Activated naive CD8-positive, alpha-beta T cell treated with anti-CD3 and anti-CD28 coated beads for 36 hours (primary cell): ENCODE measurements at regions not wholly inside any gene's neighbourhood (a gene's known extent, or its start where the extent isn't known, plus 50 kb on each side); places are given as distances from the start of the nearest gene placed in this dataset.

ENCODE experiments used
- DNase-seq: peaks from one replicate; pipeline ENCODE4 v3.0.0; 2021
- H3K27ac Mint-ChIP-seq: one replicate; pipeline ENCODE4 v1.8.0; 2022; ENCODE audit warnings: mild to moderate bottlenecking, moderate library complexity, mixed read lengths
- H3K27me3 Mint-ChIP-seq: one replicate; pipeline ENCODE4 v1.8.0; 2022; ENCODE audit warnings: mild to moderate bottlenecking, mixed read lengths
- H3K36me3 Mint-ChIP-seq: one replicate; pipeline ENCODE4 v1.8.0; 2021; ENCODE audit warnings: mild to moderate bottlenecking, mixed read lengths
- H3K4me1 Mint-ChIP-seq: one replicate; pipeline ENCODE4 v1.8.0; 2021; ENCODE audit warnings: mixed read lengths
- H3K4me3 Mint-ChIP-seq: one replicate; pipeline ENCODE4 v1.8.0; 2022; ENCODE audit warnings: mild to moderate bottlenecking, moderate library complexity, mixed read lengths
- H3K9me3 Mint-ChIP-seq: one replicate; pipeline ENCODE4 v1.8.0; 2022; ENCODE audit warnings: mixed read lengths

- no peak for DNase-seq
- Mint-ChIP-seq H3K9me3 (no peaks in the 10 kb centered on the region), H3K27ac (no peak overlapping the region)
These were observed 61.4 kb upstream of the TARBP1 start for GRCh38 chr1:234540404-234540762.

GRCh38 chr1:234539666-234540403, 60.9 kb upstream of the TARBP1 start:
- H3K36me3 Mint-ChIP-seq: no peaks in the 10 kb centered on the region
- no peaks in the 10 kb centered on the region for H3K27me3 Mint-ChIP-seq
- H3K4me3 Mint-ChIP-seq: no peak overlapping the region
- peaks cover 17% of the 10 kb centered on the region for H3K4me1 Mint-ChIP-seq
- H3K27ac Mint-ChIP-seq: no peak overlapping the region
- DNase-seq: no peak
- no peaks in the 10 kb centered on the region for H3K9me3 Mint-ChIP-seq

More at GRCh38 chr1:234540404-234540762, 61.4 kb upstream of the TARBP1 start:
- Mint-ChIP-seq H3K36me3 (no peaks in the 10 kb centered on the region), H3K4me3 (no peak overlapping the region), H3K4me1 (peaks cover 23% of the 10 kb centered on the region), H3K27me3 (no peaks in the 10 kb centered on the region)

DNA sequence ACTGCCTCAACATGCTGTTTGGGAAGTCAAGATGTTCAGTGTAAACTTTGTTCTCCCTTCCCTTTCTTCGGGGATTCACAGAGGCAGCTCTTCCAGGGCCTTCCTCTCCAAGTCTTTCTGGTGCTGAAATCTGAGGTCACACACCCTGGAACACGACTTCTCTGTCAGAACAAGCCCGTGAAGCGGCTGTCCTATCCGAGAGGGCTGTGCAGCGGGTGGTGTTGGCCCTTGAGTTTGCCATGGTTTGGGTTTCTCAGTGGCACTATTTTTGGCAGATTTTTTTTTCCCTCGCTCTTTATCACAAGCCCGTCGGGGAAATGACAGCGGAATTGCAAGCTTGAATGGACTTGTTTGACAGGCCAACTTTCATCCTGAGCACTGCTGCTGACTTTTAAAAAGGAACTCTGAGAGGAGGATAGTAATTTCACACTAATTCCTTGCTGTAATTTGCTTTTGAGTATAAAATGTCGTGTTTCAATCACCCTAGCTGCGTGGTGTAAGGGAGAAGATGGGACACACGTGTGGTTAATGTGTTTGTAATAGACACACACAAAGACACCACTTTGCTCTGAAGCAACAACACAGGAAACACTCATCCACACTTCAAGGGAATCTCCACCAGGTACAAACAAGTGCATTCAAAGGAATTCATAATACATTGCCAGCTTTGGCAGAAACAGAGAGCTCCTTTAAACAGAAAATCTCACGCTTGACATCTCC, 60.1 kb upstream of the TARBP1 start:
- no peak for DNase-seq
- peaks cover 10% of the 10 kb centered on the region for H3K4me1 Mint-ChIP-seq
- H3K36me3 Mint-ChIP-seq: no peaks in the 10 kb centered on the region
- no peak overlapping the region for H3K27ac Mint-ChIP-seq
- no peak overlapping the region for H3K4me3 Mint-ChIP-seq
- H3K9me3 Mint-ChIP-seq: no peaks in the 10 kb centered on the region
- no peaks in the 10 kb centered on the region for H3K27me3 Mint-ChIP-seq

DNA sequence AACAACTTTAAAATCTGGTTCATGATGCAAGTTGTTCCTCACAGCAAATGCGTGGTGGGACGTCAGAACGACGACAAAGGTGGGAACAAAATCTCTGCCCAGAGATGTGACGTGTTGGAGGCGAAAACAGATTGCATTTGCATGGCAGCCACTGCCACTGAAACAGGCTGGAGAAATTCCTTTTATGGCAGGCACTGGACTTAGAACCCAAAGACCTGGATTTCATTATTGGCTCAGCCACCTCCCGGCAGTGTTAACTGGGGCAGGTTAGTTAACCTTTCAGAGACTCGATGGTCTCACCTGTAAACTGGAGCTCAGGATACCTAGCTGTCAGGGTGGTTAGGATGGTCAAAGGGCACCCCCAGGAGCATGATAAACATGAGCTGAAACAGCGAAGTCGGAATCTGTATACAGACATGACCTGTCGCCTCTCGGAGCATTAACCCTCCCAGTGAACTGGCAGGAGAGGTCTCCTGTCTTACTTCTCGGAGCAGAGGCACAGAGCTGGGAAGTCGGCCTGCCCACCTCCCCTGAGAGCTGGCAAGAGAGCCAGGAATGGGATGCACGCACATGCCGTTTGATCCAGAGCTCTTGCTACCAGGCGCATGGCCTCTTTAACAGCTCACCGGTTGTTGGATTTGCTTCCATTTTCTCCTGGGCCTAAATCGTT, 59.2 kb upstream of the TARBP1 start:
- Mint-ChIP-seq H3K9me3 (no peaks in the 10 kb centered on the region), H3K4me3 (no peak overlapping the region), H3K27me3 (no peaks in the 10 kb centered on the region), H3K27ac (no peak overlapping the region), H3K4me1 (peaks cover 1% of the 10 kb centered on the region), H3K36me3 (no peaks in the 10 kb centered on the region)
- no peak for DNase-seq

GRCh38 chr1:234537236-234537635, 58.3 kb upstream of the TARBP1 start:
- Mint-ChIP-seq H3K27me3 (no peaks in the 10 kb centered on the region), H3K4me1 (peaks cover 1% of the 10 kb centered on the region), H3K4me3 (no peak overlapping the region), H3K27ac (no peak overlapping the region), H3K36me3 (no peaks in the 10 kb centered on the region), H3K9me3 (no peaks in the 10 kb centered on the region)
- no peak for DNase-seq

DNA sequence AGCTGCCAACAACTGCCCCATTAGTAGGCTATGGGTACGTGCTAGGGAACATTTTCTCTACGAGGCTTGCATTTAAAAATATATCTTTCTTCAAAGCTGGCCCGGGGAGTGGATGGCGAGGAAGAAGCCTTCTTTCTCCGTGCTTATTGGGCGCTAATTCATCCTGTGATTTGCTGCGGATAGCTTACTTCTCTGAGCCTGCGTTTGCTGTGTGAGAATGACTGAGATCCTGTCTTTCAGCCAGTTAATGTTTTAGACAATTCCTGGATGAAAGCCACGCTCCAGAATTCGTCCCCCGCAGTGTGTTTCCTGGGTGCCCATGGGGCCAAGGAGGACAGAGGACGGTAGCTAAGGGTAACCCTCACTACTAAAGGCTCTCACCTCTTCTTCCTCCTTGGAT, 57.8 kb upstream of the TARBP1 start:
- Mint-ChIP-seq H3K9me3 (no peaks in the 10 kb centered on the region), H3K36me3 (no peaks in the 10 kb centered on the region), H3K4me3 (no peak overlapping the region), H3K4me1 (peaks cover 1% of the 10 kb centered on the region), H3K27me3 (no peaks in the 10 kb centered on the region), H3K27ac (no peak overlapping the region)
- no peak for DNase-seq

DNA sequence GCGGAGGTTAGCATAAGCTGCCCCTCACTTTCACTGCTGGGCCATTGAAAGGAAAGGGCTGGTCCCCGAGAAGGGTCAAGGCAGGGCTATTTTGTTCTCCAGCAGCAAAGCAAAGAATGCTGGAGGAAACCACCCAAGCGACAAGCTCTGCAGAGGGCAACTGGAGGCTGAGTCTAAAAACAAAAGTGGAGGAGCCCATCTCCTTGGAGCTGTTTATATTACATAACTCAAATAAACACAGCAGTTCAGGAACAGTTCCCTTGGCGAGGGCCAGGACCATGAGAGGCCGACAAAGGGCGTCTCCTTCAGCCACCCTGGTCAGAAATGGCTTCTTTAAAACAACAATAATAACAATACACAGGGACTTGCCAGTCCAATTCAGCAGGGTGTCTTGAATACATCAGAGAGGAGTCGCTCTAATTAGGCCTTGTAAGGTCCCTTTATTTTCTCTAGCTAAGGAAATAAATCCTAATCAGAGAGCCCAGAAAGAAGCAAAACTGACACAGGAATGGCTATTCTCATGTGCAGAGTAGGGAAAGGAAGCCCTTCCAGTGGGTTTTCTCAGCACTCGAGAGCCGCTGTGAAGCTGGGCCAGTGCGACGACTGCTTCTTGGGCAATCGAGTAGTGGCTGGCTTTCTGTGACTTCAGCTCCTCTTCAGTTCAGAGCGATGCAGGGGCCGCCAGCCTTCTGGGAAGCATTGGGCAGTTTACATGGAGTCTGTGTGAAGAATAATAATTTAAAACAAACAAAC, 57.0 kb upstream of the TARBP1 start:
- Mint-ChIP-seq H3K27ac (no peak overlapping the region), H3K27me3 (no peaks in the 10 kb centered on the region), H3K4me1 (peaks cover 1% of the 10 kb centered on the region), H3K9me3 (no peaks in the 10 kb centered on the region), H3K36me3 (no peaks in the 10 kb centered on the region), H3K4me3 (no peak overlapping the region)
- no peak for DNase-seq

GRCh38 chr1:234535218-234535617, 56.2 kb upstream of the TARBP1 start:
- no peaks in the 10 kb centered on the region for H3K27me3 Mint-ChIP-seq
- no peak overlapping the region for H3K4me3 Mint-ChIP-seq
- H3K4me1 Mint-ChIP-seq: peaks cover 1% of the 10 kb centered on the region
- H3K9me3 Mint-ChIP-seq: no peaks in the 10 kb centered on the region
- H3K36me3 Mint-ChIP-seq: no peaks in the 10 kb centered on the region
- H3K27ac Mint-ChIP-seq: no peak overlapping the region
- DNase-seq: no peak

DNA sequence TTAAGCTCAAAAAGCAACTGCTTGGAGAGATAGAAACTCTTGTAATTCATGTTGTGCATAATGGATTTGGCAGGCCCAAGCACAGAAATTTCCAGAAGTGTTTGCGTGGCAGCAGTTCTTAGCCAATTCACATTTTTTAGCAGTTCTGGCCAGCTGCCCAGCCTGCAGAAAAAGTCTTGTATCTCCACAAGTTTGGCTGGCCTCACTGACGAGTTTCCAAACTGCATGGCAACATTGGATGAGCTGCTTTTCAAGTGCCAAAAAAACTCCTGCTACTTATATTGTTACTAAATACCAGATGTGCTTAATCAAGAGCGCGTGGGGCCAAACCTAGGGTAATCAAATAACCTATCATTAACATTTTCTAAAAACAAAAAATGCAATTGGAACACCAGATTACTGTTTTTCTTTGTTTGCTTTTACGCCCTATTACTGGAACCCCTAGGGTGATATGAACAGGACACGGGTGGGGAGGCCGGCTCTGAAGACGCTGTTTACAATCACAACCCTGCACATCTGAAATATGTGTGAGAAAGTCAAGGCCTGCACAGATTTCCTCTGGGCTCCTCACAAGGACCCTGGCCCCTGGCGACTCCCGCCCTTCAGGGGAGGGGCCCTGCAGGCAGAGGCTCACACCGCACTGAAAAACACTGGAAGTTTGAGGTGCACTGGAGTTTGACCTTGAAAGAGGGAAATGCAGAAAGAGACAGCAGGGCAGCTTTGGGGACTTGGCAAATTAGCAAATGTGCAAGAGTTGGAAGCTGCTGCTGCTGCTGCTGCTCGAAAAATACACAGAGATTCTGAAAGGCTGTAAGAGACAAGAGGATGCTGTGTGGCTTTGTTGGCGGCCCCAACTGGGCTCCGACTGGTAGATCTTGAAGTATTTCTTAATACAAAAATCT, 55.2 kb upstream of the TARBP1 start:
- Mint-ChIP-seq H3K27ac (no peak overlapping the region), H3K27me3 (no peaks in the 10 kb centered on the region), H3K9me3 (no peaks in the 10 kb centered on the region), H3K36me3 (no peaks in the 10 kb centered on the region), H3K4me1 (peaks cover 11% of the 10 kb centered on the region), H3K4me3 (no peak overlapping the region)
- no peak for DNase-seq

- H3K36me3 Mint-ChIP-seq: no peaks in the 10 kb centered on the region
- H3K4me3 Mint-ChIP-seq: no peak overlapping the region
- DNase-seq: no peak
- H3K27me3 Mint-ChIP-seq: peaks cover 3% of the 10 kb centered on the region
- H3K4me1 Mint-ChIP-seq: peaks cover 17% of the 10 kb centered on the region
- no peaks in the 10 kb centered on the region for H3K9me3 Mint-ChIP-seq
- no peak overlapping the region for H3K27ac Mint-ChIP-seq
These were observed 54.3 kb upstream of the TARBP1 start for GRCh38 chr1:234533034-234533891.

- no peak for DNase-seq
- peaks cover 17% of the 10 kb centered on the region for H3K4me1 Mint-ChIP-seq
- H3K27me3 Mint-ChIP-seq: peaks cover 3% of the 10 kb centered on the region
- H3K27ac Mint-ChIP-seq: no peak overlapping the region
- no peak overlapping the region for H3K4me3 Mint-ChIP-seq
- H3K9me3 Mint-ChIP-seq: no peaks in the 10 kb centered on the region
- no peaks in the 10 kb centered on the region for H3K36me3 Mint-ChIP-seq
These were observed 53.5 kb upstream of the TARBP1 start for GRCh38 chr1:234532503-234532922.

- no peak for DNase-seq
- Mint-ChIP-seq H3K27me3 (peaks cover 8% of the 10 kb centered on the region), H3K9me3 (no peaks in the 10 kb centered on the region), H3K4me1 (peaks cover 17% of the 10 kb centered on the region), H3K4me3 (no peak overlapping the region), H3K27ac (no peak overlapping the region), H3K36me3 (no peaks in the 10 kb centered on the region)
These were observed 52.2 kb upstream of the TARBP1 start for GRCh38 chr1:234531151-234531635.

GRCh38 chr1:234530672-234531071, 51.7 kb upstream of the TARBP1 start:
- Mint-ChIP-seq H3K9me3 (no peaks in the 10 kb centered on the region), H3K36me3 (no peaks in the 10 kb centered on the region), H3K4me1 (peaks cover 17% of the 10 kb centered on the region), H3K4me3 (no peak overlapping the region), H3K27me3 (peaks cover 8% of the 10 kb centered on the region), H3K27ac (no peak overlapping the region)
- DNase-seq: no peak
